ENCODE measurements at regions not wholly inside any gene's neighbourhood (a gene's known extent, or its start where the extent isn't known, plus 50 kb on each side); places are given as distances from the start of the nearest gene placed in this dataset.

DNA sequence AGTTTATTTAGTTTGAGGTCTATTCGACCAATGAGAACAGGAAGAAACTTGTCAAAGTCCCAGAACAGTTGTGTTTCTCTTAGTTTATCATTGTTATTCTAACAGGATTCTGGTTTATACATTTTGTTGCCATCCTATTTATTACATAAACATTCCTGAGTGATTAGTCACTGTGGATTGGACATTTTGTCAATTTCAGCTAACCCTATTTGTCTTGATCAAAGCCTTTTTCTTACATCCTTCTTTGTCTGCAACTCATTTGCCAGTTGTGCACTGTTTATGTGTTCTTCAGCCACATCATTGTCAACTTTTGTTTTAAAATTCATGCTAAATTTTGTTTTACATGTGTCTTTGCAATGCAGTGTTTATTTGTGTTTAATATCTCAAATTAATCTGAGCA is 886.0 kb upstream of the SLC10A2 start:
- TF ChIP-seq, protein P1, sequence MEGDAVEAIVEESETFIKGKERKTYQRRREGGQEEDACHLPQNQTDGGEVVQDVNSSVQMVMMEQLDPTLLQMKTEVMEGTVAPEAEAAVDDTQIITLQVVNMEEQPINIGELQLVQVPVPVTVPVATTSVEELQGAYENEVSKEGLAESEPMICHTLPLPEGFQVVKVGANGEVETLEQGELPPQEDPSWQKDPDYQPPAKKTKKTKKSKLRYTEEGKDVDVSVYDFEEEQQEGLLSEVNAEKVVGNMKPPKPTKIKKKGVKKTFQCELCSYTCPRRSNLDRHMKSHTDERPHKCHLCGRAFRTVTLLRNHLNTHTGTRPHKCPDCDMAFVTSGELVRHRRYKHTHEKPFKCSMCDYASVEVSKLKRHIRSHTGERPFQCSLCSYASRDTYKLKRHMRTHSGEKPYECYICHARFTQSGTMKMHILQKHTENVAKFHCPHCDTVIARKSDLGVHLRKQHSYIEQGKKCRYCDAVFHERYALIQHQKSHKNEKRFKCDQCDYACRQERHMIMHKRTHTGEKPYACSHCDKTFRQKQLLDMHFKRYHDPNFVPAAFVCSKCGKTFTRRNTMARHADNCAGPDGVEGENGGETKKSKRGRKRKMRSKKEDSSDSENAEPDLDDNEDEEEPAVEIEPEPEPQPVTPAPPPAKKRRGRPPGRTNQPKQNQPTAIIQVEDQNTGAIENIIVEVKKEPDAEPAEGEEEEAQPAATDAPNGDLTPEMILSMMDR (IDR thresholded peaks at IDR 0.05): no peak
- TF ChIP-seq POLR2AphosphoS5 (IDR thresholded peaks at IDR 0.05) (no peak), POLR2A (IDR thresholded peaks at IDR 0.05) (no peak)

Measured in breast epithelium (tissue), 3 donors.